ENCODE measurements at regions not wholly inside any gene's neighbourhood (a gene's known extent, or its start where the extent isn't known, plus 50 kb on each side); places are given as distances from the start of the nearest gene placed in this dataset.

GRCh38 chr14:51780741-51781140 lies 79.7 kb upstream of the GNG2 start:
- peaks cover 6 to 14% (median 11%) of the 10 kb centered on the region in 4 donors for H3K4me1 ChIP-seq
- DNase-seq (ENCODE audit: extremely low spot score), result no peak
- H3K27me3 ChIP-seq, result no peaks in the 10 kb centered on the region
- intact Hi-C loops (cut with DNase I), result loop anchor here (1.0 to 5.0 kb wide), 3 partner anchors 128 to 497 kb away; no protein-coding TSS in a partner anchor
- H3K27ac ChIP-seq (replicated peaks in 1 of 4), result no peak overlapping the region
- no peak overlapping the region for H3K4me3 ChIP-seq
- H3K36me3 ChIP-seq, result no peaks in the 10 kb centered on the region
- peaks cover 0 to 3% (median 0%) of the 10 kb centered on the region in 4 donors for H3K9me3 ChIP-seq
- TF ChIP-seq CTCF (IDR thresholded peaks at IDR 0.05) (no peak), POLR2AphosphoS5 (IDR thresholded peaks at IDR 0.05) (no peak), POLR2A (IDR thresholded peaks at IDR 0.05; ENCODE audit: low read depth) (no peak), EP300 (IDR thresholded peaks at IDR 0.05) (no peak)
- 46% methylated on average over 5 of the region's 6 CpGs for WGBS

- Histone ChIP-seq H3K4me1 (peaks cover 6 to 10% (median 9%) of the 10 kb centered on the region in 4 donors), H3K9me3 (peaks cover 0 to 9% (median under 1%) of the 10 kb centered on the region in 4 donors), H3K27ac (replicated peaks in 1 of 4) (no peak overlapping the region), H3K36me3 (no peaks in the 10 kb centered on the region), H3K4me3 (no peak overlapping the region), H3K27me3 (no peaks in the 10 kb centered on the region)
- no peak for TF ChIP-seq POLR2AphosphoS5 (IDR thresholded peaks at IDR 0.05)
- no peak for TF ChIP-seq POLR2A (IDR thresholded peaks at IDR 0.05; ENCODE audit: low read depth)
- TF ChIP-seq EP300 (IDR thresholded peaks at IDR 0.05), result no peak
- TF ChIP-seq CTCF (IDR thresholded peaks at IDR 0.05), result no peak
- WGBS, result 73% methylated on average over 7 of the region's 7 CpGs
- intact Hi-C loops (cut with DNase I), result loop anchor here (2.0 to 5.0 kb wide), 2 partner anchors 129 to 196 kb away; no protein-coding TSS in a partner anchor
- DNase-seq (ENCODE audit: extremely low spot score), result no peak
These were observed 79.0 kb upstream of the GNG2 start for GRCh38 chr14:51781381-51781780.

- Histone ChIP-seq H3K27me3 (no peaks in the 10 kb centered on the region), H3K27ac (replicated peaks in 1 of 4) (no peak overlapping the region), H3K9me3 (peaks cover 0 to 15% (median 5%) of the 10 kb centered on the region in 4 donors), H3K4me3 (no peak overlapping the region), H3K36me3 (no peaks in the 10 kb centered on the region), H3K4me1 (peaks cover 6 to 9% (median 8%) of the 10 kb centered on the region in 4 donors)
- 91% methylated on average over 4 of the region's 4 CpGs for WGBS
- intact Hi-C loops (cut with DNase I), result loop anchor here (5.0 kb wide), 1 partner anchor 195 kb away; no protein-coding TSS in a partner anchor
- DNase-seq (ENCODE audit: extremely low spot score), result no peak
- TF ChIP-seq POLR2A (IDR thresholded peaks at IDR 0.05; ENCODE audit: low read depth) (no peak), EP300 (IDR thresholded peaks at IDR 0.05) (no peak), CTCF (IDR thresholded peaks at IDR 0.05) (no peak), POLR2AphosphoS5 (IDR thresholded peaks at IDR 0.05) (no peak)
These were observed 78.0 kb upstream of the GNG2 start for GRCh38 chr14:51782435-51782834.

GRCh38 chr14:51783765-51784164 lies 76.6 kb upstream of the GNG2 start:
- 67% methylated on average over 4 of the region's 4 CpGs for WGBS
- Histone ChIP-seq H3K27me3 (no peaks in the 10 kb centered on the region), H3K36me3 (no peaks in the 10 kb centered on the region), H3K4me3 (no peak overlapping the region), H3K9me3 (peaks cover 0 to 15% (median 5%) of the 10 kb centered on the region in 4 donors), H3K4me1 (peaks cover 6 to 9% (median 8%) of the 10 kb centered on the region in 4 donors), H3K27ac (replicated peaks in 1 of 4) (peak overlapping the region in 1 of 4 donors; percentile 17)
- no peak for DNase-seq (ENCODE audit: extremely low spot score)
- intact Hi-C loops (cut with DNase I), result loop anchor here (5.0 kb wide), 1 partner anchor 194 kb away; no protein-coding TSS in a partner anchor
- TF ChIP-seq POLR2A (IDR thresholded peaks at IDR 0.05; ENCODE audit: low read depth), result no peak
- no peak for TF ChIP-seq POLR2AphosphoS5 (IDR thresholded peaks at IDR 0.05)
- TF ChIP-seq EP300 (IDR thresholded peaks at IDR 0.05), result no peak
- TF ChIP-seq CTCF (IDR thresholded peaks at IDR 0.05), result no peak

GRCh38 chr14:51784466-51784865 lies 75.9 kb upstream of the GNG2 start:
- intact Hi-C loops (cut with DNase I), result loop anchor here (5.0 kb wide), 1 partner anchor 193 kb away; no protein-coding TSS in a partner anchor
- Histone ChIP-seq H3K4me1 (peaks cover 6 to 9% (median 8%) of the 10 kb centered on the region in 4 donors), H3K36me3 (no peaks in the 10 kb centered on the region), H3K9me3 (peaks cover 0 to 15% (median 5%) of the 10 kb centered on the region in 4 donors), H3K4me3 (no peak overlapping the region), H3K27me3 (no peaks in the 10 kb centered on the region), H3K27ac (replicated peaks in 1 of 4) (no peak overlapping the region)
- TF ChIP-seq POLR2AphosphoS5 (IDR thresholded peaks at IDR 0.05) (no peak), POLR2A (IDR thresholded peaks at IDR 0.05; ENCODE audit: low read depth) (no peak), CTCF (IDR thresholded peaks at IDR 0.05) (no peak), EP300 (IDR thresholded peaks at IDR 0.05) (no peak)
- DNase-seq (ENCODE audit: extremely low spot score), result no peak

Data from esophagus muscularis mucosa (tissue), 4 donors.